PC-3 (cell line): ENCODE measurements at regions not wholly inside any gene's neighbourhood (a gene's known extent, or its start where the extent isn't known, plus 50 kb on each side); places are given as distances from the start of the nearest gene placed in this dataset.

Experiments
- ATAC-seq: fragments of 200-7000 bp; cut with Tn5 transposase; 2 replicates; pipeline ENCODE4 v1.9.1; 2020; ENCODE audit warnings: mild to moderate bottlenecking, moderate library complexity
- BruUV-seq: library from RNA; stranded (reverse); fragments of 400-500 nt; replicated peaks from 2 replicates; lab custom pipeline; 2021; lab: Mats Ljungman, UMichigan
- CTCF ChIA-PET: fragments of 300-600 bp; sonication (Branson Sonifier 250); formaldehyde crosslinking; loops from one replicate; lab custom pipeline; 2022; ENCODE audit warnings: antibody characterized with exemption; lab: Charles Lee
- POLR2A ChIA-PET: fragments of 300-600 bp; sonication (Branson Sonifier 250); formaldehyde crosslinking; loops from one replicate; lab custom pipeline; 2022; ENCODE audit warnings: antibody characterized with exemption; ENCODE audit not compliant: unreplicated experiment; lab: Charles Lee
- DNase-seq: peaks from one replicate; pipeline ENCODE4 v3.0.0-alpha.2; 2015
- H2AFZ ChIP-seq: fragments of 300-600 bp; sonication (generic); 2 replicates; pipeline ENCODE4 v1.6.0; 2016; ENCODE audit warnings: antibody characterized with exemption, low read length
- H3F3A ChIP-seq: fragments of 300-600 bp; sonication (generic); one replicate; pipeline ENCODE4 v1.6.0; 2017; ENCODE audit warnings: antibody characterized with exemption, low read length, control low read depth, mild to moderate bottlenecking; ENCODE audit not compliant: unreplicated experiment
- H3K27ac ChIP-seq: fragments of 300-600 bp; sonication (generic); 2 replicates; pipeline ENCODE4 v1.5.1; 2016; ENCODE audit warnings: mild to moderate bottlenecking, low read length
- H3K27me3 ChIP-seq: fragments of 300-600 bp; sonication (generic); 2 replicates; pipeline ENCODE4 v1.6.1; 2016; ENCODE audit warnings: low read length, mixed read lengths
- H3K36me3 ChIP-seq: fragments of 300-600 bp; sonication (generic); 2 replicates; pipeline ENCODE4 v1.6.1; 2016; ENCODE audit warnings: low read depth, mixed run types, low read length, mixed read lengths
- H3K4me1 ChIP-seq: fragments of 300-600 bp; sonication (generic); 2 replicates; pipeline ENCODE4 v1.5.1; 2016; ENCODE audit warnings: low read length; ENCODE audit not compliant: insufficient read depth
- H3K4me2 ChIP-seq: fragments of 300-600 bp; sonication (generic); 2 replicates; pipeline ENCODE4 v1.6.0; 2016; ENCODE audit warnings: low read length
- H3K4me3 ChIP-seq: fragments of 300-600 bp; sonication (generic); 2 replicates; pipeline ENCODE4 v1.5.1; 2016; ENCODE audit warnings: mild to moderate bottlenecking, low read length, mixed read lengths
- H3K79me2 ChIP-seq: fragments of 300-600 bp; sonication (generic); 2 replicates; pipeline ENCODE4 v1.6.1; 2017; ENCODE audit warnings: low read length, mixed read lengths
- H3K9ac ChIP-seq: fragments of 300-600 bp; sonication (generic); 2 replicates; pipeline ENCODE4 v1.6.0; 2016; ENCODE audit warnings: mild to moderate bottlenecking, low read length
- H3K9me2 ChIP-seq: fragments of 300-600 bp; sonication (generic); replicated peaks from 2 replicates; pipeline ENCODE4 v1.6.1; 2016; ENCODE audit warnings: mixed run types, low read length, mixed read lengths
- H3K9me3 ChIP-seq: fragments of 300-600 bp; sonication (generic); 2 replicates; pipeline ENCODE4 v1.6.1; 2016; ENCODE audit warnings: low read length, mixed read lengths
- H4K20me1 ChIP-seq: fragments of 300-600 bp; sonication (generic); 2 replicates; pipeline ENCODE4 v1.6.1; 2016; ENCODE audit warnings: low read length, mixed read lengths
- EZH2 ChIP-seq: fragments of 300-600 bp; sonication (generic); IDR thresholded peaks from one replicate; pipeline ENCODE4 v1.6.1; 2017; ENCODE audit warnings: antibody characterized with exemption, mild to moderate bottlenecking, low read length; ENCODE audit not compliant: unreplicated experiment
- EZH2phosphoT487 ChIP-seq: fragments of 300-600 bp; sonication (generic); IDR thresholded peaks from 2 replicates; pipeline ENCODE4 v1.6.1; 2018; ENCODE audit warnings: mild to moderate bottlenecking, antibody characterized with exemption, low read length, borderline replicate concordance
- intact Hi-C: fragments of 100-400 bp; cut with micrococcal nuclease; formaldehyde crosslinking; loops from 2 replicates; pipeline ENCODE4 v1.9.0; 2023
- TF ChIP-seq, protein P1 (sequence below): fragments of 300-600 bp; sonication (generic); conservative IDR thresholded peaks from 2 replicates; pipeline ENCODE4 v1.5.1; 2017; ENCODE audit warnings: antibody characterized with exemption, low read depth, mild to moderate bottlenecking, low read length

DNA sequence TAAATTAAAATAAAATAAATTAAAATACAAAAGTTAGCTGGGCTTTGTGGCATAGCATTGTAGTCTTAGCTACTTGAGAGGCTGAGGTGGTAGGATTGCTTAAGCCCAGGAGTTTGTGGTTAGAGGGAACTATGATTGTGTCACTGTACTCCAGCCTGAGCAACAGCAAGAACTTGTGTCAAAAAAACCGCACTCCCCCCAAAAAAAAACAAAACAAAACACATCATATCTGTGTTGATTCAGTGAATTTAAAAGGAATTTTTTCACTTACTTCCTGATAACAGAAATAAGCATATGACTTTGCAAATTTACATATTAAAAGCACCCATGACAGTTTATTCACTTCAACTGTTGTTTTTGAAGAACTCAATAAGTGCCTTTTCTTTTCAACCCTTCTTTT, 68.1 kb upstream of the PELI1 start:
- Histone ChIP-seq H2AFZ (no peak overlapping the region), H3K9ac (no peak overlapping the region), H3K9me2 (no peaks in the 10 kb centered on the region), H3F3A (no peaks in the 10 kb centered on the region), H3K36me3 (no peaks in the 10 kb centered on the region), H3K27me3 (no peaks in the 10 kb centered on the region), H3K79me2 (no peaks in the 10 kb centered on the region), H4K20me1 (no peaks in the 10 kb centered on the region), H3K4me3 (no peak overlapping the region), H3K9me3 (no peaks in the 10 kb centered on the region), H3K4me1 (peaks cover 23% of the 10 kb centered on the region), H3K4me2 (no peak overlapping the region), H3K27ac (no peak overlapping the region)
- no peak for TF ChIP-seq EZH2phosphoT487
- TF ChIP-seq EZH2 = no peak
- TF ChIP-seq, protein P1, sequence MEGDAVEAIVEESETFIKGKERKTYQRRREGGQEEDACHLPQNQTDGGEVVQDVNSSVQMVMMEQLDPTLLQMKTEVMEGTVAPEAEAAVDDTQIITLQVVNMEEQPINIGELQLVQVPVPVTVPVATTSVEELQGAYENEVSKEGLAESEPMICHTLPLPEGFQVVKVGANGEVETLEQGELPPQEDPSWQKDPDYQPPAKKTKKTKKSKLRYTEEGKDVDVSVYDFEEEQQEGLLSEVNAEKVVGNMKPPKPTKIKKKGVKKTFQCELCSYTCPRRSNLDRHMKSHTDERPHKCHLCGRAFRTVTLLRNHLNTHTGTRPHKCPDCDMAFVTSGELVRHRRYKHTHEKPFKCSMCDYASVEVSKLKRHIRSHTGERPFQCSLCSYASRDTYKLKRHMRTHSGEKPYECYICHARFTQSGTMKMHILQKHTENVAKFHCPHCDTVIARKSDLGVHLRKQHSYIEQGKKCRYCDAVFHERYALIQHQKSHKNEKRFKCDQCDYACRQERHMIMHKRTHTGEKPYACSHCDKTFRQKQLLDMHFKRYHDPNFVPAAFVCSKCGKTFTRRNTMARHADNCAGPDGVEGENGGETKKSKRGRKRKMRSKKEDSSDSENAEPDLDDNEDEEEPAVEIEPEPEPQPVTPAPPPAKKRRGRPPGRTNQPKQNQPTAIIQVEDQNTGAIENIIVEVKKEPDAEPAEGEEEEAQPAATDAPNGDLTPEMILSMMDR = no peak
- no TSS peak for BruUV-seq
- intact Hi-C loops = no loop called here
- CTCF ChIA-PET = no interaction called here
- no peak for ATAC-seq
- POLR2A ChIA-PET = no interaction called here
- peak; percentile 28 for DNase-seq

DNA sequence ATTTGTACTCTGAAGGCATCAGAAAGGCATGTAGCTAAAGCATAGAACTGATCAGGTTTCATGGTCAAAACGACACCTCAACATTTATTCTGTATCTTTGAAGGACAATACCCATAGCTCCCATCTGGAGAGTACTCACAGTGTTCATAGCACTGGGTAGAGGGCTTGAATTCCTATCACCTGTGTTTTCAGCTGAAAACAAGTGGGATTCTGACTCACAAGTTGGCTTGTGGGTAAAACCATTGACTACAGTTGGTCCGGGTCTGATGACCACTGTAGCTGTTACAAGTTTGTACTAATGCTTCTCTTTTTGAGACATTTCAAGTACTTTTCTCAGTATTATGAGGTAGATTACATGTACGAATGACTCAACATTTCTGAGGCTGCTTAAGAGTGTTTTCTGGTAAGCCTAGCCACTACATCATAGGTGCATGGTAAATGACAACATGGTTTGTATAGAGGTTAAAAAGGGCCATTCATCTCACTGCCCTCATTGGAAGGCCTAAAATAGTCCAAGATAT, 68.6 kb upstream of the PELI1 start:
- DNase-seq (no peak), ATAC-seq (no peak)
- H3K36me3 ChIP-seq = no peaks in the 10 kb centered on the region
- H3K4me3 ChIP-seq = no peak overlapping the region
- H3F3A ChIP-seq = no peaks in the 10 kb centered on the region
- no peak overlapping the region for H3K4me2 ChIP-seq
- no peak overlapping the region for H2AFZ ChIP-seq
- intact Hi-C loops = no loop called here
- no peaks in the 10 kb centered on the region for H3K9me2 ChIP-seq
- TF ChIP-seq EZH2phosphoT487 (no peak), EZH2 (no peak)
- TF ChIP-seq, protein P1 = no peak
- no peaks in the 10 kb centered on the region for H4K20me1 ChIP-seq
- peaks cover 23% of the 10 kb centered on the region for H3K4me1 ChIP-seq
- H3K79me2 ChIP-seq = no peaks in the 10 kb centered on the region
- no peaks in the 10 kb centered on the region for H3K27me3 ChIP-seq
- ChIA-PET CTCF (no interaction called here), POLR2A (no interaction called here)
- H3K27ac ChIP-seq = no peak overlapping the region
- BruUV-seq = no TSS peak
- no peaks in the 10 kb centered on the region for H3K9me3 ChIP-seq
- no peak overlapping the region for H3K9ac ChIP-seq

DNA sequence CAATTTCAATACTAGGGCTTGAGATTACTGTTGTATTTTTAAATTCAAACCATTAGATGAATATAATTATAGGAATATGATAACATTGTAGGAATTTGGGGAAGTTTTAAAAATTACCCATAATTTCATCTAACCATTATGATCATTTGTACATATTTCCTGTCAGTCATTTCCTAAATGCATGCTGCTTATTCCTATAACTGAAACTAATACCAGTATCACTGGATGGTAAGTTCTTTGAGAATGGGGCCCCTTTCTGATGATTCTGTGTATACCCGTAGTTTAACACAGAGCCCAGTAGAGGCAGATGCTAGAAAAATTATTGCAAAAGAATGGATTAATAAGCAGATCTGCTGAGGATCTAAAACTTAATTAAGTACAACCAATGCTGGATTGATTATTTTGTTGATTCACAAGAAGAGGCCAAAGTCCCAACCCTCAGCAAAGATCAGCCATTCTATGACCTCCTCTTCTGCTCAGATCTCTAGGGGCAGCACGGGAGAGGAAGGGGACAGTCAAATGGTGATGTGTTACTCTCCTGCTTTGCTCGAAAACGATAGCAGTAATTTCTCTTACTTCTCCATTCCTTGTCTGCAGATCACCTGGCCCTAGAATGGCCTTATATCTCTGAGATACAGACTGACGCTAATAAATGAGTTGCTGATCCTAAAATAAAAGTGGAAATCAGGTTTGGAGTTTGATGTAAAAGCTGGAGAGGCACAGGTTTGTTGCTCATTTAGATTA, 69.5 kb upstream of the PELI1 start:
- no peak overlapping the region for H3K4me3 ChIP-seq
- no peaks in the 10 kb centered on the region for H3K27me3 ChIP-seq
- peaks cover 23% of the 10 kb centered on the region for H3K4me1 ChIP-seq
- POLR2A ChIA-PET = no interaction called here
- no peak overlapping the region for H3K9ac ChIP-seq
- BruUV-seq = no TSS peak
- TF ChIP-seq EZH2phosphoT487 (no peak), EZH2 (no peak)
- TF ChIP-seq, protein P1 = no peak
- H2AFZ ChIP-seq = peak overlapping the region; percentile 32; the same call in 1 of the 2 replicates
- CTCF ChIA-PET = no interaction called here
- H3K36me3 ChIP-seq = no peaks in the 10 kb centered on the region
- DNase-seq = no peak
- H3K27ac ChIP-seq = no peak overlapping the region
- no peaks in the 10 kb centered on the region for H3K79me2 ChIP-seq
- ATAC-seq = no peak
- no peaks in the 10 kb centered on the region for H3F3A ChIP-seq
- intact Hi-C loops = no loop called here
- no peaks in the 10 kb centered on the region for H3K9me2 ChIP-seq
- H3K4me2 ChIP-seq = no peak overlapping the region
- no peaks in the 10 kb centered on the region for H4K20me1 ChIP-seq
- H3K9me3 ChIP-seq = no peaks in the 10 kb centered on the region
